Panc1 (cell line): ENCODE measurements at regions not wholly inside any gene's neighbourhood (a gene's known extent, or its start where the extent isn't known, plus 50 kb on each side); places are given as distances from the start of the nearest gene placed in this dataset.

Experiments used
- POLR2AphosphoS5 ChIP-seq: IDR thresholded peaks from 2 replicates; pipeline ENCODE4 v1.6.1; 2012; ENCODE audit warnings: mild to moderate bottlenecking, low read depth, low read length, moderate library complexity
- REST ChIP-seq, 2 experiments: IDR thresholded peaks; 2 replicates each; pipeline ENCODE4 v1.6.1; 2011 to 2012; ENCODE audit warnings: low read depth in 2 of 2, control low read depth in 1 of 2, low read length in 1 of 2, mild to moderate bottlenecking in 1 of 2, moderate library complexity in 1 of 2; ENCODE audit not compliant: insufficient read depth in 1 of 2
- SIN3A ChIP-seq: IDR thresholded peaks from 2 replicates; pipeline ENCODE4 v1.6.1; 2012; ENCODE audit warnings: low read depth, mild to moderate bottlenecking, low read length, moderate library complexity, borderline replicate concordance; ENCODE audit not compliant: insufficient read depth
- TF ChIP-seq, protein P1 (sequence below): fragments of 450-650 bp; IDR thresholded peaks from 2 replicates; pipeline ENCODE4 v1.5.1; 2017; ENCODE audit warnings: mild to moderate bottlenecking

GRCh38 chr20:19953606-19954005 lies 63.6 kb upstream of the NAA20 start:
- TF ChIP-seq POLR2AphosphoS5 (no peak), SIN3A (no peak), REST (IDR thresholded peaks at IDR 0.05; ENCODE audit: insufficient read depth in 1 of 2, low read depth in 2 of 2, low read length in 1 of 2) (no peak)
- TF ChIP-seq, protein P1, sequence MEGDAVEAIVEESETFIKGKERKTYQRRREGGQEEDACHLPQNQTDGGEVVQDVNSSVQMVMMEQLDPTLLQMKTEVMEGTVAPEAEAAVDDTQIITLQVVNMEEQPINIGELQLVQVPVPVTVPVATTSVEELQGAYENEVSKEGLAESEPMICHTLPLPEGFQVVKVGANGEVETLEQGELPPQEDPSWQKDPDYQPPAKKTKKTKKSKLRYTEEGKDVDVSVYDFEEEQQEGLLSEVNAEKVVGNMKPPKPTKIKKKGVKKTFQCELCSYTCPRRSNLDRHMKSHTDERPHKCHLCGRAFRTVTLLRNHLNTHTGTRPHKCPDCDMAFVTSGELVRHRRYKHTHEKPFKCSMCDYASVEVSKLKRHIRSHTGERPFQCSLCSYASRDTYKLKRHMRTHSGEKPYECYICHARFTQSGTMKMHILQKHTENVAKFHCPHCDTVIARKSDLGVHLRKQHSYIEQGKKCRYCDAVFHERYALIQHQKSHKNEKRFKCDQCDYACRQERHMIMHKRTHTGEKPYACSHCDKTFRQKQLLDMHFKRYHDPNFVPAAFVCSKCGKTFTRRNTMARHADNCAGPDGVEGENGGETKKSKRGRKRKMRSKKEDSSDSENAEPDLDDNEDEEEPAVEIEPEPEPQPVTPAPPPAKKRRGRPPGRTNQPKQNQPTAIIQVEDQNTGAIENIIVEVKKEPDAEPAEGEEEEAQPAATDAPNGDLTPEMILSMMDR, result no peak
